Renal cortical epithelial cell (primary cell): ENCODE measurements at regions not wholly inside any gene's neighbourhood (a gene's known extent, or its start where the extent isn't known, plus 50 kb on each side); places are given as distances from the start of the nearest gene placed in this dataset.
A peak's percentile ranks its signal among the peaks of the same experiment; 100 is the strongest.
"Not testable (repeated sequence)": the region's sequence is repeated elsewhere in the genome, so short reads cannot be mapped to it uniquely, and the experiment has no call there.

Source experiments
- DNase-seq: peaks from one replicate; pipeline ENCODE4 v3.0.0-alpha.2; 2011; ENCODE audit warnings: low read depth

DNA sequence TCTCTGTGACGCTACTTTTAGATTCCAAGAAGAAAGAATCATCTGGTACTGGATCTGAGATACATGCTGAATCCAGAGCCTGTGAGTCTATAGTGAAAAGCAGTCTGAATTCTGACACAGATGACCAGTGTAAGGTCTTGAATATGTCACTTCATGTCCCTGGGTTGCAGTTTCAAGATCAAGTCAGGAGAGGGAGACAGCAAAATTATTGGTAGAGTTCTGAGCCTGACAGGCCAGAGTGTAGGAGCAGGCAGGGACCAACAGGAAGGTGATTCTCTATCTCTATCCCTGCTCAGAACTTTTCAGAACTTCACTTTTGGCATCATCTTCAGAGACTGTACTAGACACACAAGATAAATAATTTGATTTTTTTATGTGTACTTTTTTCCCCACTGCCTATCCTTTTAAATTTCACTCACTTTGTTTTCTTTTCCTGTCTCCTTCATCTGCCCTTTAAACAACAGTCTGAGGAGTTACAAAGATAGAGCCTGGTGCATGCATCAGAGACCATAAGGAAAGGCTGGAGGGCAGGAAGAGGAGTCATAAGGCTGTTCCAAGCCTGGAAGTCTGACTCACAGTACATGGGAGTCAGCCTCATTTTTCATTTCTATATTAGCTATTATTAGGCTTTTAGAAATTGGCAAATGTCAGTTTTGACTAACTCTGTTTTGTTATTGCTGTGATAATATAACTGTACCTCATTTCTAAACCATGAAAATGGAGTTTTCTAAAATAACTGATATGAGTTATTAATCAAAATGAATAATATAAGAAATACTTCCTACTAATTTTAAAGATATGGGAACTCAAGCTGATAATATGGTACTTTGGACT is 120.2 kb upstream of the TMEM229A start:
- peak; percentile 32 for DNase-seq

DNA sequence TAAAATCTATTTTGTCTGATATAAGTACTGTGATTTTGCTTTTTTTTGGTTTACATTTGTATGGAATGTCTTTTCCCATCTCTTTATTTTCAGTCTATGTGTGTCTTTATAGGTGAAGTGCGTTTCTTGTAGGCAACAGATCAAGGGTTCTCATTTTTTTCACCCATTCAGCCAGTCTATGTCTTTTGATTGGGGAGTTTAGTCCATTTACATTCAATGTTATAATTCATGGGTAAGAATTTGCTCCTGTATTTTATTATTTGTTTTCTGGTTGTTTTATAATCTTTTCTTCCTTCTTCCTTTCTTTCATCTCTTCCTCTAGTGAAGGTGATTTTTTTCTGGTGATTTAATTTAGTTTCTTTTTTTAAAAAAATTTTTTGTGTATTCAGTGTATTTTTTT is 104.8 kb upstream of the TMEM229A start:
- DNase-seq, result no peak

DNA sequence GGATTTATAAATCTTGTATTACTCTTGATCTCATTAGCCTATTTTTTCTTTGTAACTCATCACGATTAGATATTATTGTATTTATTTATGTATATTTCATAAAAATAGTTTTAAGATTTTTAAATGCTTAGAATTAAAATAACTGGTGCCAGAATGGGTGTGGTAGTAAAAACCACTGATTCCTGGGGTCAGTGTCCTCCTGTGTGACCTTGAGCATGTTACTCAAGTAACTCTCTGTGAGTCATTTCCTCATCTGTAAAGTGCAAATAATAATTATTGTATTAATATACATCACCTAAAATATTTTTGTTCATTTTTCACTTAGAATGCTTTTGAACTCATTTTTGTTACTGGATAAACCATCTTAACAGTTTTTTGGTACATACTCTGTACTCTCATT is 91.3 kb upstream of the TMEM229A start:
- no peak for DNase-seq

DNA sequence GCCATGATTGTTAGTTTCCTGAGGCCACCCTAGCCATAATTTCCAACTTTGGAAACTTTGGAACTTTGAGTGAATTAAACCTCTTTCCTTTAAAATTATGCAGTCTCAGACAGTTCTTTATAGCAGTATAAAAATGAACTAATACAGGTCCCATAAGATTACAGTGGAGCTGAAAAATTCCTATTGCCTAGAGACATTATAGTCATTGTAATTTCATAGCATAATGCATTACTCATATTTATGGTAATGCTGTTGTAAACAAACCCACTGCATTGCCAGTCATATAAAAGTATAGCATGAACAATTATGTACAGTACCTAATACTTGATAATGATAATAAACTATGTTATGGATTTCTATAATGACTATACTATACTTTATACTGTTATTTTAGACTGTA is 88.0 kb upstream of the TMEM229A start:
- no peak for DNase-seq

DNA sequence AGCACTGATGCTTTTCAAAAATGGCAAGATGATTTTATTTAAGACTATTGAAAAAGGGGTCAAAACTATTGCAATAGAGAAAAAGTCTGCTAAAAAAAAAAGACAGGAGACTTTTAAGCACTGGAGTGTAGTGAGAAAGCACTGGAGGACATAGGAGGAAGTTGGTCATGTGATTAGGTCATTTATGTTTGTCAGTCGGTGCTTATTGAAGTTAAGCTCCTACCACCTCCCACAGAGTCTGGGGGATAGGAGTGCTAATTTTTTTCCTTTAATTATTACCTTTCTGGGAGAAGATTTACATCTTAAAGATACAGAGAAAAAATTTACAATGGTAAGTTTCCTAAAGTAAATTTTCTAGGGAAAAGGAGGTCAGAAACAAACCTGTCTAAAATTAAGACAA is 80.2 kb upstream of the TMEM229A start:
- peak; percentile 4 for DNase-seq

DNA sequence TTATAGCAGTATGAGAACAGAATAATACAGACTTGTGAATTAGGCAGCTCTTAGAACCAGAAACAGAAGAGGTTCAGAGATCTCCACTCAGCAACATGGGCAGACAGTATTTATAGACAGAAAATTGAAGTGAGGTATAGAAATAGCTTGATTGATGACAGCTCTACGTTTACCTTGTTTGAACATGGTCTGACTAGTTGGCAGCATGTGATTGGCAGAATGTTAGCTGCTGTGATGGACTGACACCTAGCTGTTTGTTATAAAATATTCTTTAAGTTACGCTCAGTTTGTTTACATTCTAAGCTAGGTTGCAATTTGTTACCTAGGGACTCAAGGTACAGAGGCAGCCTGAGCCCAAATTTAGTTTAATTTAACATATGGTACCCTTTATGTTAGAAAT is 73.7 kb upstream of the TMEM229A start:
- no peak for DNase-seq

DNA sequence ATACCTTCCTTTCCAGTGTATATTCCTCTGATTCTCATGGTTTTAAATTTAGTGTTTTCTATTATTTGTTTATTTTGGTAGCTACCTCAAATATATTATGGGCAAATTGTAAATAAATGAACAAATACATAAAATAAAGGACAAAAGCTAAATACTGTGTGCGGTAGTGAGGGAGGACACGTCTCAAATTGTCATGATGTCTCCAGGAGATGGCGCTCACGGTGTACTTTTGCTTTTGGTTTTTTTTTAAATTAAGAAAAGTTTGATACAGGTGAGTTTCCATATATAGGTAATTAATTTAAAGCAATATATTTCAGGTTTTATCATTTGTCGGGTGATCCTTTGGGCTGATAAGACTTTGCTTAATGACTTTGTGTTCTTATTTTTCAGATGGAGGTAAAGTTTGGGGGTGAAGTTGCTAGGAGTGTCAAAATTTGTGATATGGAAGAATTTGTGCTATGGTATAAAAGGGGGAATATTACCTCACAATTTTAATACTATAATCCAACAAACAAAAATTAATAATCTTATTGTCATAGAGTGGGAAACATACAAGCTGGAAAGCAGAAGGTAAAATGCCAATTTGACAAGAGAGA is 68.4 kb upstream of the TMEM229A start:
- DNase-seq, result peak; percentile 2

DNA sequence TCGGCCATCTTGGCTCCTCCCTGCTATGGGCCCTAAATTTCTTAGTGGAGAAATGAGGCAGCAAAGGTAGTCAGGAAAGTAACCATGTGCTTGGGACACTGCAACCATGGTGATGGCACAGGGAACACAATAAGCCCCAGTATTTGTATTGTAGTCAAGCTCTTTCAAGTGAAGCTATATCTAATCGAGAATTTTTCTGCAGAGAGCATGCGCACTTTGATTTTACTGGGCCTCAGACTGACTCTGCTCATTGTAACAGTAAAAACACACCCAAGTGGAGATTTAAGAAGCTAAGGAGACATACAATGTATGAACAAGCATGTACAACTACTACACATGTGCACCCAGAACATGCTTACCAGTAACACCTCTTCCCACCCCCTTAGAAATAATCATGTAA is 67.3 kb upstream of the TMEM229A start:
- no peak for DNase-seq

DNA sequence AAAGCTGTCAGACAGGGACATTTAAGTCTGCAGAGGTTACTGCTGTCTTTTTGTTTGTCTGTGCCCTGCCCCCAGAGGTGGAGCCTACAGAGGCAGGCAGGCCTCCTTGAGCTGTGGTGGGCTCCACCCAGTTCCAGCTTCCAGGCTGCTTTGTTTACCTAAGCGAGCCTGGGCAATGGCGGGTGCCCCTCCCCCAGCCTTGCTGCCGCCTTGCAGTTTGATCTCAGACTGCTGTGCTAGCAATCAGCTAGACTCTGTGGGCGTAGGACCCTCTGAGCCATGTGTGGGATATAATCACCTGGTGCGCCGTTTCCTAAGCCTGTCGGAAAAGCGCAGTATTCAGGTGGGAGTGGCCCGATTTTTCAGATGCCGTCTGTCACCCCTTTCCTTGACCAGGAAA is 66.7 kb upstream of the TMEM229A start:
- DNase-seq, result not testable (repeated sequence)

DNA sequence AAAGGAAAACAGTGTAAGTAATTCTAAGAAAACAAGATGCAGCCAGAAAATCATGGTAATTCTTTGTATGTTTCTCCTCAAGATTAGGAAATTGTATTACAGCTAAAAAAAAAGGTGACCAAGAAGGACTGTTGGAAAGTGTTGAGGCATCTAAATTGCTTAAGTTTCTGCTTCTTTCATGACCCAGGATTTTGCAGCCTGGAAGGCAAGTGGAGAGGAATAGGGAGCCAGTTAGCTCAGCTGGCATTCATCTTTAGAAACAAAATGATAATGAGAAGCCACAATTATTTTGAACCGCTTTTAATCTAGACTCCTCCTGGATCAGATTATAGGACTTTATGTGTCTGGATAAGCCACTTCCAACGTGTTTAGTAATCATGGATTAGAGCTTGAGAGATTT is 56.8 kb upstream of the TMEM229A start:
- no peak for DNase-seq

DNA sequence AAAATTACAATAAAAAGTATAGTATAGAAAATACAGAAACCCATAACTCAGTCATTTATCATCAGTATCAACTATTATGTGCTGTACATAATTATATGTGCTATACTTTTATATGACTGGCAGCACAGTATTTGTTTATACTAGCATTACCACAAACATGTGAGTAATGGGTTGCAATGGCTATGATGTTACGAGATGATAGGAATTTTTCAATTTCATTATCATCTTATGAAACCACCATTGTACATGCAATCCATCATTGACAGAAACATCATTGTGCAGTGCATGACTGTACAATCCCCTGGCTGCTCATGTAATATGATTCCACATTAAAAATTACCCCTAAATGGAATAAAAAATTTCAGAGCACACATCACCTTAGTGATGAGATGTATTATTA is 55.7 kb upstream of the TMEM229A start:
- DNase-seq, result no peak

DNA sequence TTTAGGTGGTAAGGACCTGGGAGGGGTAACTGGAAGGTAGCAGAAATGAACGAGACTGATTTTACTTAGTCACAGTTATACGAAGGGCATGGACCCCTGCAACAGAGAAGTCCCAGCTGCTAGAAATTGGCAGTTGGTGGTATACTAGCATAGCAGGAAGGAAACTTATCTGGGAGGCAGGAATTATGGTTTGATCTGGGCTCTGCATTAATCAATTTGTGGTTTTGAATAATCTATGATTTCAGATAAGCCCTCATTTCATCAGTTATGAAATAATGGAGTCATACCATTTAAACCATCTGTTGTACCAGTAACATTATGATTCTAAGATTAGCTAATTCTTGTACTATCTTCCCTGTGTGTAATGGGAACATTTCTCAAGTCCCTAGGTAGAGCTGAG is 54.0 kb upstream of the TMEM229A start:
- DNase-seq, result no peak

DNA sequence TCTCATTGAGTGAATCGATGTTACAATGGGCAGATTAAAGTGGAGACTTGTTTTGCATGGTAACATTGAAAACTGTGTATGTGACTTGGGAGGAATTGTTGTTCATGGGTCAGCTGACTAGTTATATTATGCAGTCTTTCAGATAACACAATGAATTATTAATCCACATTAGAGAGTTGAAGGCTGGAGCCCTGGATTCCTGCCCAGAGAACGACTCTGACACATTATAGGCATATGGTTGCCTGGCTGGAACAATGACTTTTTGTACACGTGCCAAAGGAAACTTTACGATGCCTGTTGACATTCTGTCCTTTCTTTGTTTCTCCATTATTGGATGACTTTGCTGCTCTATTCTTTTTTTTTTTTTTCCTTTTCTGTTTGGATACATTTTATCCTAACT is 52.3 kb upstream of the TMEM229A start:
- DNase-seq, result peak; percentile 41

DNA sequence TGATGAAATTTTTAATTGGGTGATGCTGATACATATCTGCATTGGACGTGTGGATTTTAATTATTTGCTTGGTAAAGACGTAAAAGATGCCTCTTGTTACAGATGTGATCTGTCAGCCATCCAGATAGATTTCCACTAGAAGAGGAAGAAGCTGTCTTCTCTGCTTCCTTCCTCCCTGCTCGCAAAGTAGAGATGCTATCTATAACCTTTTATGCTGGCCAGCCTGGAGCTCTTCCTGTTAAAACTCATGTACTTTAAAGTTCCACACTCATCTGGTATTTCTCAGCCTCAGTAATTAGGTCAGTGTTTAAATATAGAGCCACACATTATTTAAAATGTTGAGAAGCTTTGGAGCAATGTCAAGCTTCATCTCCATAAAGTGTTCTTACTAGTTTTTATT is 51.2 kb upstream of the TMEM229A start:
- DNase-seq, result no peak
